Tibial nerve (tissue), 4 donors: ENCODE measurements at regions not wholly inside any gene's neighbourhood (a gene's known extent, or its start where the extent isn't known, plus 50 kb on each side); places are given as distances from the start of the nearest gene placed in this dataset.

Experiments
- DNase-seq, 2 donors: peaks; one replicate each; pipeline ENCODE4 v3.0.0-alpha.2; 2019; ENCODE audit warnings: low spot score in 2 of 2
- H3K27ac ChIP-seq, 4 donors: fragments of 200-600 bp; sonication (generic) in 3 of 4; one replicate each; pipeline ENCODE4 v1.5.1; 2017 to 2019; ENCODE audit warnings: mild to moderate bottlenecking in 1 of 4
- H3K27me3 ChIP-seq, 2 donors: fragments of 200-600 bp; sonication (generic) in 1 of 2; one replicate each; pipeline versions ENCODE4 v1.5.1 to v1.6.0; 2017 to 2019
- H3K36me3 ChIP-seq, 3 donors: fragments of 200-600 bp; sonication (generic); one replicate each; pipeline ENCODE4 v1.5.1; 2018 to 2019
- H3K4me1 ChIP-seq, 4 donors: fragments of 200-600 bp; sonication (generic) in 3 of 4; one replicate each; pipeline ENCODE4 v1.5.1; 2017 to 2019
- H3K4me3 ChIP-seq, 4 donors: fragments of 200-600 bp; sonication (generic) in 3 of 4; one replicate each; pipeline ENCODE4 v1.5.1; 2017 to 2019; ENCODE audit warnings: mild to moderate bottlenecking in 1 of 4, moderate library complexity in 1 of 4
- H3K9me3 ChIP-seq, 4 donors: fragments of 200-600 bp; sonication (generic) in 3 of 4; one replicate each; pipeline ENCODE4 v1.5.1; 2017 to 2019
- CTCF ChIP-seq, 5 experiments: fragments of 200-600 bp in 3 of 5; fragments of 450-650 bp in 2 of 5; sonication (generic) in 3 of 5; IDR thresholded peaks; one replicate each; pipeline ENCODE4 v1.5.1; 2016 to 2019; ENCODE audit warnings: antibody characterized with exemption in 5 of 5, mild to moderate bottlenecking in 3 of 5, moderate library complexity in 2 of 5
- EP300 ChIP-seq, 2 donors: sonication (generic); formaldehyde crosslinking; IDR thresholded peaks; one replicate each; pipeline ENCODE4 v1.6.1; 2017; ENCODE audit warnings: antibody characterized with exemption in 2 of 2, mild to moderate bottlenecking in 1 of 2
- POLR2A ChIP-seq, 2 donors: fragments of 450-650 bp; IDR thresholded peaks; one replicate each; pipeline ENCODE4 v1.6.1; 2017; ENCODE audit warnings: antibody characterized with exemption in 2 of 2, mild to moderate bottlenecking in 2 of 2, moderate library complexity in 2 of 2
- WGBS, 2 donors: methylation state at CpG; one replicate each; pipeline ENCODE4 v1.1.5; 2018; 5-methylcytosine and 5-hydroxymethylcytosine counted together

DNA sequence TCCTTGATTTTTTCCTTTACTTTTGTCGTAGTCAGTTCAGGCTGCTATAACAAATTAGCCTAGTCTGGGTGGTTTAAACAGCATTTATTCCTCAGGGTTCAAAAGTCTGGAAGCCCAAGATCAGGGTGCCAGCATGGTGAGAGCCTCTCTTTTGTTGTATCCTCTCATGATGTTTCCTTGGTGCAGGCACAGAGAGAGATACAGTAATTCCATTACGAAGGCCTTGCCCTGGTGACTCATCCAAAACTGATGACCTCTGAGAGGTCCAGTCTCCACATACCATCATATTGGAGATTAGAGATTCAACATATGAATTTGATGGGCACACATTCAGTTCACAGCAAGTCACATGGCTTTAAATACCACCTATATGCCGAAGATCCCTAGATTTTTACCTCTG lies 253.8 kb downstream of the CYRIA start:
- no peaks in the 10 kb centered on the region for H3K4me1 ChIP-seq
- TF ChIP-seq EP300 (IDR thresholded peaks at IDR 0.05) (no peak), CTCF (IDR thresholded peaks at IDR 0.05) (no peak), POLR2A (IDR thresholded peaks at IDR 0.05) (no peak)

DNA sequence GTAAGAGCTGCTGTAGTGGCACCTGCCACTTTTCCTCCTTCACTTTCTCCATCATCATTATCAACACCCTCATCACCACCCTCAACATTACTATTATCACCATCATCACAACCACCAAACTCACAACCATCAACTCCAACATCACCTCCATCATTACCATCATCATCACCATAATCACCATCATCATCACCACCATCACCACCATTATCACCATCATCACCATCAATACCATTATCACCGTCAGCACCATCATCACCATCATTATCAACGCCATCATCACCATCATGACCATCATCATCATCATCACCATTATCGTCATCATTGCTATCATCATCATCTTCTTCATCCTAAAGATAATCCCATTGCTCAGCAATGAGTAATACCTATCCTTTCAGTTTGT lies 255.8 kb downstream of the CYRIA start:
- Histone ChIP-seq H3K27me3 (no peaks in the 10 kb centered on the region), H3K9me3 (no peaks in the 10 kb centered on the region), H3K4me3 (no peak overlapping the region), H3K4me1 (no peaks in the 10 kb centered on the region), H3K36me3 (no peaks in the 10 kb centered on the region), H3K27ac (no peak overlapping the region)
- DNase-seq: no peak
- WGBS, 2 donors: 94 to 95% methylated on average over 3 of the region's 3 CpGs
- TF ChIP-seq POLR2A (IDR thresholded peaks at IDR 0.05) (no peak), EP300 (IDR thresholded peaks at IDR 0.05) (no peak), CTCF (IDR thresholded peaks at IDR 0.05) (no peak)

More for the DNA sequence above, 253.8 kb downstream of the CYRIA start:
- WGBS, 2 donors: 88 to 92% methylated on average over 3 of the region's 3 CpGs
- Histone ChIP-seq H3K27ac (no peak overlapping the region), H3K4me3 (no peak overlapping the region), H3K9me3 (peaks cover 0 to 2% (median 0%) of the 10 kb centered on the region in 4 donors), H3K27me3 (no peaks in the 10 kb centered on the region), H3K36me3 (no peaks in the 10 kb centered on the region)
- DNase-seq: no peak

GRCh38 chr2:16409006-16409390 lies 256.6 kb downstream of the CYRIA start:
- DNase-seq: no peak

GRCh38 chr2:16408331-16409005 lies 257.2 kb downstream of the CYRIA start:
- Histone ChIP-seq H3K36me3 (no peaks in the 10 kb centered on the region), H3K27me3 (no peaks in the 10 kb centered on the region), H3K9me3 (no peaks in the 10 kb centered on the region), H3K4me3 (no peak overlapping the region), H3K4me1 (no peaks in the 10 kb centered on the region), H3K27ac (no peak overlapping the region)
- 50 to 64% methylated on average over 4 of the region's 4 CpGs for WGBS, 2 donors
- no peak for TF ChIP-seq POLR2A (IDR thresholded peaks at IDR 0.05)
- TF ChIP-seq CTCF (IDR thresholded peaks at IDR 0.05): no peak
- TF ChIP-seq EP300 (IDR thresholded peaks at IDR 0.05): no peak
- no peak for DNase-seq

More at GRCh38 chr2:16409006-16409390, 256.6 kb downstream of the CYRIA start:
- TF ChIP-seq EP300 (IDR thresholded peaks at IDR 0.05): no peak
- TF ChIP-seq CTCF (IDR thresholded peaks at IDR 0.05): no peak
- no peak for TF ChIP-seq POLR2A (IDR thresholded peaks at IDR 0.05)
- Histone ChIP-seq H3K4me1 (no peaks in the 10 kb centered on the region), H3K4me3 (no peak overlapping the region), H3K27ac (no peak overlapping the region), H3K36me3 (no peaks in the 10 kb centered on the region), H3K9me3 (no peaks in the 10 kb centered on the region), H3K27me3 (no peaks in the 10 kb centered on the region)
- WGBS, 2 donors: 86 to 94% methylated on average over 2 of the region's 2 CpGs

GRCh38 chr2:16407358-16407757 lies 258.3 kb downstream of the CYRIA start:
- Histone ChIP-seq H3K4me3 (no peak overlapping the region), H3K36me3 (no peaks in the 10 kb centered on the region), H3K4me1 (no peaks in the 10 kb centered on the region), H3K27me3 (no peaks in the 10 kb centered on the region), H3K27ac (no peak overlapping the region), H3K9me3 (no peaks in the 10 kb centered on the region)
- TF ChIP-seq EP300 (IDR thresholded peaks at IDR 0.05) (no peak), POLR2A (IDR thresholded peaks at IDR 0.05) (no peak), CTCF (IDR thresholded peaks at IDR 0.05) (no peak)
- DNase-seq: no peak
- 73 to 75% methylated on average over 9 to 10 of the region's 10 CpGs for WGBS, 2 donors
